ENCODE measurements at regions not wholly inside any gene's neighbourhood (a gene's known extent, or its start where the extent isn't known, plus 50 kb on each side); places are given as distances from the start of the nearest gene placed in this dataset.
"Not testable (repeated sequence)": the region's sequence is repeated elsewhere in the genome, so short reads cannot be mapped to it uniquely, and the experiment has no call there.

- TF ChIP-seq TOX (CRISPR knock-in tag; IDR thresholded peaks at IDR 0.05; ENCODE audit: borderline replicate concordance); ZFP3 (CRISPR knock-in tag; IDR thresholded peaks at IDR 0.05); GLIS3 (CRISPR knock-in tag; IDR thresholded peaks at IDR 0.05); ZC3H10 (CRISPR knock-in tag; IDR thresholded peaks at IDR 0.05); ZNF8 (CRISPR knock-in tag; IDR thresholded peaks at IDR 0.05); RARB (CRISPR knock-in tag; IDR thresholded peaks at IDR 0.05); PATZ1 (CRISPR knock-in tag; IDR thresholded peaks at IDR 0.05; ENCODE audit: borderline replicate concordance); TCF4 (CRISPR knock-in tag; IDR thresholded peaks at IDR 0.05; ENCODE audit: borderline replicate concordance); CSRNP3 (CRISPR knock-in tag; IDR thresholded peaks at IDR 0.05); ARNTL (CRISPR knock-in tag; IDR thresholded peaks at IDR 0.05; ENCODE audit: borderline replicate concordance, low read depth); BACH2 (CRISPR knock-in tag; IDR thresholded peaks at IDR 0.05; ENCODE audit: borderline replicate concordance); POU6F1 (CRISPR knock-in tag; IDR thresholded peaks at IDR 0.05; ENCODE audit: borderline replicate concordance, low read depth): not testable (repeated sequence)
These were observed 156.6 kb upstream of the NAMPT start for GRCh38 chr7:106441343-106441742.

Data from SK-N-SH treated with all-trans-retinoic acid at 6 μM for 48 hours (cell line).